NB4 (cell line): ENCODE measurements at regions not wholly inside any gene's neighbourhood (a gene's known extent, or its start where the extent isn't known, plus 50 kb on each side); places are given as distances from the start of the nearest gene placed in this dataset.

ENCODE experiments used
- CTCF ChIP-seq: IDR thresholded peaks from one replicate; pipeline ENCODE4 v1.5.1; 2012; ENCODE audit warnings: low read depth, low read length
- POLR2A ChIP-seq: IDR thresholded peaks from 2 replicates; pipeline ENCODE4 v1.6.1; 2011; ENCODE audit warnings: mild to moderate bottlenecking; ENCODE audit not compliant: insufficient read length; ENCODE audit errors: extremely low read depth
- TF ChIP-seq, protein P1 (sequence below): IDR thresholded peaks from 2 replicates; pipeline ENCODE4 v1.6.1; 2011; ENCODE audit warnings: low read depth, low read length

- no peak for TF ChIP-seq CTCF
- TF ChIP-seq, protein P1, sequence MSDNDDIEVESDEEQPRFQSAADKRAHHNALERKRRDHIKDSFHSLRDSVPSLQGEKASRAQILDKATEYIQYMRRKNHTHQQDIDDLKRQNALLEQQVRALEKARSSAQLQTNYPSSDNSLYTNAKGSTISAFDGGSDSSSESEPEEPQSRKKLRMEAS = no peak
- no peak for TF ChIP-seq POLR2A
These were observed 389.2 kb downstream of the PLPP3 start for GRCh38 chr1:56189946-56190805.
